GM23338 (cell line): ENCODE measurements at regions not wholly inside any gene's neighbourhood (a gene's known extent, or its start where the extent isn't known, plus 50 kb on each side); places are given as distances from the start of the nearest gene placed in this dataset.

Experiments used
- CREB1 ChIP-seq: fragments of 250-450 bp; sonication (Bioruptor Pico); IDR thresholded peaks from 2 replicates; pipeline ENCODE4 v1.5.0; 2020; ENCODE audit warnings: low read depth, mild to moderate bottlenecking, moderate library complexity
- EZH2 ChIP-seq: fragments of 200-600 bp; sonication (generic); IDR thresholded peaks from one replicate; pipeline ENCODE4 v1.8.0; 2017; ENCODE audit warnings: antibody characterized with exemption, mild to moderate bottlenecking, low read depth; ENCODE audit not compliant: unreplicated experiment
- EZH2phosphoT487 ChIP-seq: fragments of 200-600 bp; sonication (generic); IDR thresholded peaks from one replicate; pipeline ENCODE4 v1.8.1; 2018; ENCODE audit warnings: antibody characterized with exemption; ENCODE audit not compliant: unreplicated experiment
- POLR2AphosphoS5 ChIP-seq: IDR thresholded peaks from 2 replicates; pipeline ENCODE4 v1.6.1; 2016; ENCODE audit warnings: antibody characterized with exemption, low read depth
- ZNF331 ChIP-seq: fragments of 250-450 bp; sonication (Bioruptor Pico); IDR thresholded peaks from 2 replicates; pipeline ENCODE4 v1.5.0; 2020; ENCODE audit warnings: low read depth, mild to moderate bottlenecking, moderate library complexity
- TF ChIP-seq, protein P1 (sequence below), 2 experiments: fragments of 200-600 bp in 1 of 2; sonication (generic) in 1 of 2; conservative IDR thresholded peaks; 2 replicates each; pipeline versions ENCODE4 v1.5.1 to v1.6.1; 2016 to 2017; ENCODE audit warnings: antibody characterized with exemption in 2 of 2, low read depth in 2 of 2, mild to moderate bottlenecking in 2 of 2, moderate library complexity in 1 of 2
- TF ChIP-seq, protein P2 (sequence below): IDR thresholded peaks from 2 replicates; pipeline ENCODE4 v1.6.1; 2016; ENCODE audit warnings: antibody characterized with exemption
- TF ChIP-seq, protein P3 (sequence below): IDR thresholded peaks from one replicate; pipeline ENCODE4 v1.6.1; 2018; ENCODE audit warnings: antibody characterized with exemption; ENCODE audit not compliant: unreplicated experiment

DNA sequence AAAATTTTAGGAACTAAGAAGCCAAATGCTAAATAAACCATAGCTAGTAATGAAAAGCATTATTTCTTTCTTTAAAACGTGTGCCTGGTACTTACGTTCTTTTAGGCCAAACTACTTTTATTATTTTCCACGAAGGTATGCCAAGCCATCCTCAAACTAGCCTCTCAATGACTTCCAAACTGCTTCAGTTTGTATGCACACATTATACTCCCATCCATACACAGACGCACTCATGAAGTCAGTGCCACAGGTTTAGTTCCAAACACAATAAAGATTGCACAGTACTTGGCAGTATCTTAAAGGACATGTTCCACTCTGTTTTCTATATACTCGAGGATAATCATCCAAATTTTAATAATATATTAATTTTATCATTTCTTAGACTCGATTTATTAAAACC, 609.2 kb upstream of the ZNF385D start:
- TF ChIP-seq EZH2 (no peak), EZH2phosphoT487 (no peak), POLR2AphosphoS5 (no peak), CREB1 (CRISPR knock-in tag) (no peak), ZNF331 (CRISPR knock-in tag) (no peak)
- TF ChIP-seq, protein P1, sequence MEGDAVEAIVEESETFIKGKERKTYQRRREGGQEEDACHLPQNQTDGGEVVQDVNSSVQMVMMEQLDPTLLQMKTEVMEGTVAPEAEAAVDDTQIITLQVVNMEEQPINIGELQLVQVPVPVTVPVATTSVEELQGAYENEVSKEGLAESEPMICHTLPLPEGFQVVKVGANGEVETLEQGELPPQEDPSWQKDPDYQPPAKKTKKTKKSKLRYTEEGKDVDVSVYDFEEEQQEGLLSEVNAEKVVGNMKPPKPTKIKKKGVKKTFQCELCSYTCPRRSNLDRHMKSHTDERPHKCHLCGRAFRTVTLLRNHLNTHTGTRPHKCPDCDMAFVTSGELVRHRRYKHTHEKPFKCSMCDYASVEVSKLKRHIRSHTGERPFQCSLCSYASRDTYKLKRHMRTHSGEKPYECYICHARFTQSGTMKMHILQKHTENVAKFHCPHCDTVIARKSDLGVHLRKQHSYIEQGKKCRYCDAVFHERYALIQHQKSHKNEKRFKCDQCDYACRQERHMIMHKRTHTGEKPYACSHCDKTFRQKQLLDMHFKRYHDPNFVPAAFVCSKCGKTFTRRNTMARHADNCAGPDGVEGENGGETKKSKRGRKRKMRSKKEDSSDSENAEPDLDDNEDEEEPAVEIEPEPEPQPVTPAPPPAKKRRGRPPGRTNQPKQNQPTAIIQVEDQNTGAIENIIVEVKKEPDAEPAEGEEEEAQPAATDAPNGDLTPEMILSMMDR (conservative IDR thresholded peaks at IDR 0.05; ENCODE audit: low read depth in 2 of 2) = no peak
- TF ChIP-seq, protein P2, sequence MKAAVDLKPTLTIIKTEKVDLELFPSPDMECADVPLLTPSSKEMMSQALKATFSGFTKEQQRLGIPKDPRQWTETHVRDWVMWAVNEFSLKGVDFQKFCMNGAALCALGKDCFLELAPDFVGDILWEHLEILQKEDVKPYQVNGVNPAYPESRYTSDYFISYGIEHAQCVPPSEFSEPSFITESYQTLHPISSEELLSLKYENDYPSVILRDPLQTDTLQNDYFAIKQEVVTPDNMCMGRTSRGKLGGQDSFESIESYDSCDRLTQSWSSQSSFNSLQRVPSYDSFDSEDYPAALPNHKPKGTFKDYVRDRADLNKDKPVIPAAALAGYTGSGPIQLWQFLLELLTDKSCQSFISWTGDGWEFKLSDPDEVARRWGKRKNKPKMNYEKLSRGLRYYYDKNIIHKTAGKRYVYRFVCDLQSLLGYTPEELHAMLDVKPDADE = no peak
- TF ChIP-seq, protein P3, sequence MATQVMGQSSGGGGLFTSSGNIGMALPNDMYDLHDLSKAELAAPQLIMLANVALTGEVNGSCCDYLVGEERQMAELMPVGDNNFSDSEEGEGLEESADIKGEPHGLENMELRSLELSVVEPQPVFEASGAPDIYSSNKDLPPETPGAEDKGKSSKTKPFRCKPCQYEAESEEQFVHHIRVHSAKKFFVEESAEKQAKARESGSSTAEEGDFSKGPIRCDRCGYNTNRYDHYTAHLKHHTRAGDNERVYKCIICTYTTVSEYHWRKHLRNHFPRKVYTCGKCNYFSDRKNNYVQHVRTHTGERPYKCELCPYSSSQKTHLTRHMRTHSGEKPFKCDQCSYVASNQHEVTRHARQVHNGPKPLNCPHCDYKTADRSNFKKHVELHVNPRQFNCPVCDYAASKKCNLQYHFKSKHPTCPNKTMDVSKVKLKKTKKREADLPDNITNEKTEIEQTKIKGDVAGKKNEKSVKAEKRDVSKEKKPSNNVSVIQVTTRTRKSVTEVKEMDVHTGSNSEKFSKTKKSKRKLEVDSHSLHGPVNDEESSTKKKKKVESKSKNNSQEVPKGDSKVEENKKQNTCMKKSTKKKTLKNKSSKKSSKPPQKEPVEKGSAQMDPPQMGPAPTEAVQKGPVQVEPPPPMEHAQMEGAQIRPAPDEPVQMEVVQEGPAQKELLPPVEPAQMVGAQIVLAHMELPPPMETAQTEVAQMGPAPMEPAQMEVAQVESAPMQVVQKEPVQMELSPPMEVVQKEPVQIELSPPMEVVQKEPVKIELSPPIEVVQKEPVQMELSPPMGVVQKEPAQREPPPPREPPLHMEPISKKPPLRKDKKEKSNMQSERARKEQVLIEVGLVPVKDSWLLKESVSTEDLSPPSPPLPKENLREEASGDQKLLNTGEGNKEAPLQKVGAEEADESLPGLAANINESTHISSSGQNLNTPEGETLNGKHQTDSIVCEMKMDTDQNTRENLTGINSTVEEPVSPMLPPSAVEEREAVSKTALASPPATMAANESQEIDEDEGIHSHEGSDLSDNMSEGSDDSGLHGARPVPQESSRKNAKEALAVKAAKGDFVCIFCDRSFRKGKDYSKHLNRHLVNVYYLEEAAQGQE = no peak
